CD14-positive monocyte (primary cell): ENCODE measurements at regions not wholly inside any gene's neighbourhood (a gene's known extent, or its start where the extent isn't known, plus 50 kb on each side); places are given as distances from the start of the nearest gene placed in this dataset.

ENCODE experiments used
- DNase-seq, 3 donors: peaks; one replicate each; pipeline ENCODE4 v3.0.0-alpha.2; 2011 to 2022
- H2AFZ ChIP-seq: 2 replicates; pipeline ENCODE4 v1.6.0; 2012; ENCODE audit warnings: mild to moderate bottlenecking, low read depth, low read length, inconsistent platforms; ENCODE audit not compliant: insufficient read depth, poor library complexity, severe bottlenecking
- H3K27ac ChIP-seq, 2 donors: 1 replicate in 1 of 2; 2 replicates in 1 of 2; pipeline ENCODE4 v1.5.1; 2012 to 2013; ENCODE audit warnings: low read length in 2 of 2, control low read depth in 1 of 2, inconsistent platforms in 1 of 2, low read depth in 1 of 2, mild to moderate bottlenecking in 1 of 2
- H3K27me3 ChIP-seq, 2 donors: one replicate each; pipeline versions ENCODE4 v1.6.0 to v1.6.1; 2011 to 2013; ENCODE audit warnings: low read length in 2 of 2; ENCODE audit not compliant: control insufficient read depth in 2 of 2, insufficient read depth in 2 of 2
- H3K36me3 ChIP-seq, 2 donors: replicated peaks in 1 of 2; 1 replicate in 1 of 2; 2 replicates in 1 of 2; pipeline versions ENCODE4 v1.5.1 to v1.6.1; 2012 to 2013; ENCODE audit warnings: low read length in 2 of 2, control low read depth in 1 of 2, inconsistent platforms in 1 of 2, mild to moderate bottlenecking in 1 of 2; ENCODE audit not compliant: insufficient read depth in 2 of 2, control insufficient read depth in 1 of 2
- H3K4me1 ChIP-seq, 2 donors: 1 replicate in 1 of 2; 2 replicates in 1 of 2; pipeline versions ENCODE4 v1.5.1 to v1.6.1; 2012 to 2013; ENCODE audit warnings: low read length in 2 of 2, control low read depth in 1 of 2, inconsistent platforms in 1 of 2, mild to moderate bottlenecking in 1 of 2, moderate library complexity in 1 of 2; ENCODE audit not compliant: insufficient read depth in 2 of 2, control insufficient read depth in 1 of 2
- H3K4me2 ChIP-seq: replicated peaks from 2 replicates; pipeline ENCODE3; 2012; ENCODE audit warnings: low read length, moderate library complexity, mild to moderate bottlenecking; ENCODE audit not compliant: poor library complexity, severe bottlenecking; ENCODE audit errors: extremely low read depth
- H3K4me3 ChIP-seq, 3 experiments: fragments of 200-600 bp in 1 of 3; sonication (generic) in 1 of 3; replicated peaks in 1 of 3; 1 replicate in 2 of 3; 2 replicates in 1 of 3; pipeline ENCODE4 v1.5.1; 2011 to 2013; ENCODE audit warnings: low read length in 3 of 3, mild to moderate bottlenecking in 3 of 3, control low read depth in 2 of 3, low read depth in 2 of 3, inconsistent platforms in 1 of 3, moderate library complexity in 1 of 3
- H3K79me2 ChIP-seq: 2 replicates; pipeline ENCODE4 v1.6.0; 2012; ENCODE audit warnings: mild to moderate bottlenecking, control low read depth, inconsistent platforms, low read length, moderate library complexity; ENCODE audit not compliant: insufficient read depth
- H3K9ac ChIP-seq: 2 replicates; pipeline ENCODE4 v1.6.0; 2017; ENCODE audit warnings: low read length, mild to moderate bottlenecking; ENCODE audit not compliant: insufficient read depth, poor library complexity, severe bottlenecking
- H3K9me3 ChIP-seq, 2 donors: replicated peaks in 1 of 2; 1 replicate in 1 of 2; 2 replicates in 1 of 2; pipeline versions ENCODE4 v1.5.1 to v1.6.1; 2012 to 2013; ENCODE audit warnings: low read length in 2 of 2, control low read depth in 1 of 2; ENCODE audit not compliant: control insufficient read depth in 1 of 2, insufficient read depth in 1 of 2
- H4K20me1 ChIP-seq: 2 replicates; pipeline ENCODE4 v1.6.0; 2012; ENCODE audit warnings: mild to moderate bottlenecking, low read length, control low read depth, moderate library complexity; ENCODE audit not compliant: insufficient read depth
- H3K27ac Mint-ChIP-seq, 7 donors: one replicate each; pipeline ENCODE4 v1.8.0; 2020; ENCODE audit warnings: mild to moderate bottlenecking in 7 of 7, mixed read lengths in 7 of 7, moderate library complexity in 6 of 7, inconsistent platforms in 2 of 7
- H3K27me3 Mint-ChIP-seq, 3 donors: one replicate each; pipeline ENCODE4 v1.8.0; 2021 to 2022; ENCODE audit warnings: low read depth in 3 of 3, mild to moderate bottlenecking in 3 of 3, mixed read lengths in 3 of 3, moderate library complexity in 3 of 3, inconsistent platforms in 1 of 3
- H3K36me3 Mint-ChIP-seq, 2 donors: one replicate each; pipeline ENCODE4 v1.8.0; 2020; ENCODE audit warnings: mixed read lengths in 2 of 2, inconsistent platforms in 1 of 2, mild to moderate bottlenecking in 1 of 2
- H3K4me1 Mint-ChIP-seq: one replicate; pipeline ENCODE4 v1.8.0; 2020; ENCODE audit warnings: mild to moderate bottlenecking, mixed read lengths
- H3K4me3 Mint-ChIP-seq, 2 donors: one replicate each; pipeline ENCODE4 v1.8.0; 2020; ENCODE audit warnings: mild to moderate bottlenecking in 2 of 2, mixed read lengths in 2 of 2, moderate library complexity in 1 of 2
- H3K9me3 Mint-ChIP-seq, 7 donors: one replicate each; pipeline ENCODE4 v1.8.0; 2020 to 2022; ENCODE audit warnings: mixed read lengths in 7 of 7, mild to moderate bottlenecking in 6 of 7, moderate library complexity in 6 of 7, inconsistent platforms in 2 of 7
- CTCF ChIP-seq: fragments of 200-600 bp; IDR thresholded peaks from one replicate; pipeline ENCODE4 v1.8.0; 2022; ENCODE audit warnings: antibody characterized with exemption, mild to moderate bottlenecking
- WGBS: methylation state at CpG from one replicate; pipeline ENCODE4 v1.1.5; 2013; ENCODE audit warnings: missing lambda C conversion rate; ENCODE audit not compliant: insufficient coverage; 5-methylcytosine and 5-hydroxymethylcytosine counted together
- intact Hi-C, 2 donors: fragments of 100-400 bp; cut with micrococcal nuclease; formaldehyde crosslinking; loops; one replicate each; pipeline versions ENCODE4 v1.15.0 to v1.15.1; 2023

- Mint-ChIP-seq H3K4me3 (no peak overlapping the region), H3K27me3 (peaks cover 0 to 5% (median 4%) of the 10 kb centered on the region in 3 donors), H3K36me3 (no peaks in the 10 kb centered on the region), H3K27ac (no peak overlapping the region), H3K9me3 (peaks cover 0 to 6% (median 2%) of the 10 kb centered on the region in 7 donors), H3K4me1 (no peaks in the 10 kb centered on the region)
- H3K27me3 ChIP-seq: no peaks in the 10 kb centered on the region
- intact Hi-C loops: no loop called here
- no peak overlapping the region for H2AFZ ChIP-seq
- no peaks in the 10 kb centered on the region for H3K36me3 ChIP-seq
- WGBS: 93% methylated on average over 4 of the region's 7 CpGs
- no peaks in the 10 kb centered on the region for H3K79me2 ChIP-seq
- H3K27ac ChIP-seq: no peak overlapping the region
- no peak overlapping the region for H3K4me2 ChIP-seq
- H3K9ac ChIP-seq: no peak overlapping the region
- DNase-seq: no peak
- H3K9me3 ChIP-seq: peaks cover 0 to 3% of the 10 kb centered on the region in 2 donors
- TF ChIP-seq CTCF: no peak
- no peak overlapping the region for H3K4me3 ChIP-seq
- H4K20me1 ChIP-seq: no peaks in the 10 kb centered on the region
- no peaks in the 10 kb centered on the region for H3K4me1 ChIP-seq
Observed at GRCh38 chr5:71938895-71939294, 168.4 kb upstream of the MAP1B start.

DNA sequence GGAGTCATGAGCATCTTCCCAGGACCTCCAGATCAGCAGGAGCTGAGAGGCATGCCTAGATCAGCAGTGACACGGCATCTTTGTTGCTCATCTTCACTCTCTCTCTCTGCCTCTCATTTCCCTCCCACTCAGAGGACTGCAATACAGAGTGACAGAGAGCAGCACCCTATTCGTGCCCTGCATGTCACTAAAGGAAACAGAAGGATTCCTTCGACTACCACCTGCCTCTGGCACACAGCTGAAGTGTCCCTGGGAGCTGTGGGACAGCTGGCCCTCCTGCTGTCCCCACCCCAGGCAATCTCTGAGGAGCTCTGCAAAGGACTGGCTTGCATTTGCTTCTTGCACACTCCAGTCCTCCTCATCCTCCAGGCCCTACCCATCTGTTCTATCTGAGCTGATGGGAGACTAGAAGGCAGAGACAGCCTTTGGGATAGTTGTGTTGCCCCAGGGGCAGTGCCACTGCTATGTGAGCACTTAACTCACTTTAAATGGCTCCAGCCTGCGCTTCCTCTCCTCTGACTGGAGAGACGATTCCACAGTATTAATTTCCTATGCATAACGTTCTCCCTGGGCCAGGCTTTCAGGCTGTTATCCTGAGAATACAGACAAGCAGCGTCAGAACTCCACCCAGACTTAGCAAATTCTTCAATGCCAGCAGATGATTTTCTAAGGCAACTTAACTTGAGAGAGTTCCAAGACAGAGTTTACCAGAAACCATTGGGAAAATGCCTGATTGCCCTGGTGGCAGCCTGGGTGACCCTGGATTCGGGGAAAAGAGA is 167.6 kb upstream of the MAP1B start:
- Histone ChIP-seq H3K4me3 (no peak overlapping the region), H4K20me1 (no peaks in the 10 kb centered on the region), H3K4me1 (no peaks in the 10 kb centered on the region), H3K27me3 (no peaks in the 10 kb centered on the region), H3K4me2 (no peak overlapping the region), H3K36me3 (no peaks in the 10 kb centered on the region), H3K79me2 (no peaks in the 10 kb centered on the region), H3K9me3 (peaks cover 0 to 3% of the 10 kb centered on the region in 2 donors), H3K27ac (no peak overlapping the region), H2AFZ (no peak overlapping the region), H3K9ac (no peak overlapping the region)
- peaks cover 0 to 5% (median 4%) of the 10 kb centered on the region in 3 donors for H3K27me3 Mint-ChIP-seq
- no peaks in the 10 kb centered on the region for H3K36me3 Mint-ChIP-seq
- no peak for DNase-seq
- no peaks in the 10 kb centered on the region for H3K4me1 Mint-ChIP-seq
- intact Hi-C loops: no loop called here
- H3K4me3 Mint-ChIP-seq: no peak overlapping the region
- WGBS: 85% methylated on average over 7 of the region's 8 CpGs
- H3K9me3 Mint-ChIP-seq: peaks cover 0 to 7% (median 2%) of the 10 kb centered on the region in 7 donors
- no peak for TF ChIP-seq CTCF
- no peak overlapping the region for H3K27ac Mint-ChIP-seq
